Body of pancreas (tissue), 4 donors: ENCODE measurements at regions not wholly inside any gene's neighbourhood (a gene's known extent, or its start where the extent isn't known, plus 50 kb on each side); places are given as distances from the start of the nearest gene placed in this dataset.

Experiments
- POLR2A ChIP-seq, 3 donors: fragments of 450-650 bp; IDR thresholded peaks; one replicate each; pipeline ENCODE4 v1.6.1; 2016; ENCODE audit warnings: antibody characterized with exemption in 3 of 3, mild to moderate bottlenecking in 2 of 3
- TF ChIP-seq, protein P1 (sequence below), 7 experiments: fragments of 450-650 bp in 4 of 7; fragments of 200-600 bp in 3 of 7; sonication (generic) in 3 of 7; IDR thresholded peaks; one replicate each; pipeline ENCODE4 v1.5.1; 2016 to 2019; ENCODE audit warnings: antibody characterized with exemption in 7 of 7

DNA sequence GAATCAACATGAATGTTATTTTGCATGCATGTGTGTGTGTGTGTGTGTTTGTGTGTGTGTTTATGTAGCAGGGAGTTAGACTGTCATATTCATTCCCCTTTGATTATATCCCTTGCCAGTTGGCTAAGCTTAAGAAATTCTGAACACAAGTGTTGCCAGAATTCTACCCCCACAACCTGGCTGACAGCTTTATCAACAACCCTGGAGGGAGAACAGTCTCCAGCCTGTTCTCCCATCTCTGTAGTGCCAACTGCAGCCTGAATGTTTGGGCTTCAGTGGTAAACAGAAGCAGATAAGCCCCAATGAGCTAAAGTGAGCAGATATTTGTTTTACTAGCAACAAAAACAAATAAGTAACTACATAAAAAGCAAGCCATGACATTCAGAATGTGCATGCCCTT is 162.6 kb upstream of the ABI3BP start:
- TF ChIP-seq, protein P1, sequence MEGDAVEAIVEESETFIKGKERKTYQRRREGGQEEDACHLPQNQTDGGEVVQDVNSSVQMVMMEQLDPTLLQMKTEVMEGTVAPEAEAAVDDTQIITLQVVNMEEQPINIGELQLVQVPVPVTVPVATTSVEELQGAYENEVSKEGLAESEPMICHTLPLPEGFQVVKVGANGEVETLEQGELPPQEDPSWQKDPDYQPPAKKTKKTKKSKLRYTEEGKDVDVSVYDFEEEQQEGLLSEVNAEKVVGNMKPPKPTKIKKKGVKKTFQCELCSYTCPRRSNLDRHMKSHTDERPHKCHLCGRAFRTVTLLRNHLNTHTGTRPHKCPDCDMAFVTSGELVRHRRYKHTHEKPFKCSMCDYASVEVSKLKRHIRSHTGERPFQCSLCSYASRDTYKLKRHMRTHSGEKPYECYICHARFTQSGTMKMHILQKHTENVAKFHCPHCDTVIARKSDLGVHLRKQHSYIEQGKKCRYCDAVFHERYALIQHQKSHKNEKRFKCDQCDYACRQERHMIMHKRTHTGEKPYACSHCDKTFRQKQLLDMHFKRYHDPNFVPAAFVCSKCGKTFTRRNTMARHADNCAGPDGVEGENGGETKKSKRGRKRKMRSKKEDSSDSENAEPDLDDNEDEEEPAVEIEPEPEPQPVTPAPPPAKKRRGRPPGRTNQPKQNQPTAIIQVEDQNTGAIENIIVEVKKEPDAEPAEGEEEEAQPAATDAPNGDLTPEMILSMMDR (IDR thresholded peaks at IDR 0.05) = no peak
- TF ChIP-seq POLR2A (IDR thresholded peaks at IDR 0.05) = no peak
